SK-N-MC (cell line): ENCODE measurements at regions not wholly inside any gene's neighbourhood (a gene's known extent, or its start where the extent isn't known, plus 50 kb on each side); places are given as distances from the start of the nearest gene placed in this dataset.

Experiments
- DNase-seq: peaks from one replicate; pipeline ENCODE4 v3.0.0-alpha.2; 2011; ENCODE audit warnings: low read depth, low spot score
- H3K27ac ChIP-seq: fragments of 200-600 bp; sonication (generic); 2 replicates; pipeline ENCODE4 v1.5.1; 2016; ENCODE audit warnings: mixed run types
- H3K36me3 ChIP-seq: fragments of 200-600 bp; sonication (generic); 2 replicates; pipeline ENCODE4 v1.6.1; 2017; ENCODE audit warnings: antibody characterized with exemption, low read length, mixed read lengths; ENCODE audit not compliant: insufficient read depth
- H3K4me3 ChIP-seq: fragments of 200-600 bp; sonication (generic); 2 replicates; pipeline ENCODE4 v1.5.1; 2016
- H3K9ac ChIP-seq: fragments of 200-600 bp; sonication (generic); 2 replicates; pipeline ENCODE4 v1.8.0; 2017; ENCODE audit warnings: mixed run types, mixed read lengths; ENCODE audit not compliant: insufficient read length
- H3K9me3 ChIP-seq: fragments of 200-600 bp; sonication (generic); 2 replicates; pipeline ENCODE4 v1.6.1; 2017; ENCODE audit warnings: low read depth, mild to moderate bottlenecking, antibody characterized with exemption, low read length, moderate library complexity, mixed read lengths
- EZH2 ChIP-seq: fragments of 200-600 bp; sonication (generic); IDR thresholded peaks from one replicate; pipeline ENCODE4 v1.6.1; 2017; ENCODE audit warnings: antibody characterized with exemption
- FOXP2 ChIP-seq: optimal IDR thresholded peaks from 2 replicates; pipeline ENCODE3; 2011; ENCODE audit warnings: mild to moderate bottlenecking, moderate library complexity; ENCODE audit not compliant: insufficient read depth; ENCODE audit errors: extremely low read length, control extremely low read depth
- POLR2AphosphoS5 ChIP-seq: IDR thresholded peaks from 2 replicates; pipeline ENCODE4 v1.6.1; 2012; ENCODE audit warnings: mild to moderate bottlenecking, low read depth, low read length, borderline replicate concordance

- no peak overlapping the region for H3K9ac ChIP-seq
- TF ChIP-seq FOXP2 = no peak
- TF ChIP-seq POLR2AphosphoS5 = no peak
- TF ChIP-seq EZH2 = no peak
- no peaks in the 10 kb centered on the region for H3K36me3 ChIP-seq
- no peak overlapping the region for H3K4me3 ChIP-seq
- H3K9me3 ChIP-seq = no peaks in the 10 kb centered on the region
- H3K27ac ChIP-seq = no peak overlapping the region
- no peak for DNase-seq
These were observed 142.2 kb upstream of the KCNG1 start for GRCh38 chr20:51165131-51165530.

DNA sequence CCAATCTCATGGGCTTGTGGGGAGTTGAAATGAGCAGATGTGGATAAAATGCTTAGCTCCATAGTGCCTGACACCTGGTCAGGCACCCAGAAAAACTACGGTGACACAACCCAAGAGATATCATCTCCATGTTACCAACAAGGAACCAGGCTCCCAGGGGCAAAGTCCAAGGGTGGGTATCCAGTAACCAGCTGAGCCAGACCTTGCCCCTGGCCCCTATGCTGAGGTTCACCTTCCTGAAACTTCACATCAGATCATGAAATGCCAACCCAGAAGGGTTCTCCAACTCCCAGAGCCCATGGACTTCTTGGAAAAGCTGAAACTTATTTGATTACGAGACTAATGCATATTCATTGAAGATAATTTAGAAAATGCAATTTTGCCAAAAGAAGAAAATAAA is 141.8 kb upstream of the KCNG1 start:
- H3K27ac ChIP-seq = no peak overlapping the region
- H3K9me3 ChIP-seq = no peaks in the 10 kb centered on the region
- TF ChIP-seq EZH2 (no peak), FOXP2 (no peak), POLR2AphosphoS5 (no peak)

DNA sequence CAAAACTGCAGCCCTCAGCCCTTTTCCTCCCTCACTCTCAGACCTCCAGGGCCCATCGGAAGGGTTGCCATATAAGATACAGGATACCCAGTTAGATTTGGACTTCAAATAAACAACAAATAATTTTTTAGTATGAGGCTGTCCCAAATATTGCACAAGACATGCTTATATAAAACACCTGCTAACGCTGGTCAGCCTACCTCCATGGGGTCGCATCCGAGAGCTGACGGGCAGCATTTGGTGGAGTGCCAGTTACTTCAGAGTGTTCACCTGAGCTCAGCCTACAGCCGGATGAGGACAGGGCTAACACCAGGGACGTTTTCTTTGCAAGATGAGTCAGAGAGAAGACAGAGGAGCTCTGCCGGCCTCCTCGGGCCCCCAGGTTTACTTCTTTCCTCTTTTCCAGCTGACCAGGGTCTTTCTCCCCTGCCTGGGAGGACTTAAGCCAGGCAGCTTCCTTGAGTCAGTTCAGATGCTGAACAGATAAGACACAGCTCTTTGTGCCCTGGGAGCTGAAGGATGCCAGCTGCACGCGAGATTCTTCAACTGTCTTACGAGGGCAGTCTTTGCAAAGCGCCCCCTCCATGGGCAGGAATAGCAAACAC is 141.2 kb upstream of the KCNG1 start:
- H3K9me3 ChIP-seq = no peaks in the 10 kb centered on the region
- TF ChIP-seq POLR2AphosphoS5 (no peak), FOXP2 (no peak), EZH2 (no peak)
- H3K27ac ChIP-seq = no peak overlapping the region
- no peak overlapping the region for H3K4me3 ChIP-seq
- H3K9ac ChIP-seq = no peak overlapping the region
- H3K36me3 ChIP-seq = no peaks in the 10 kb centered on the region
- DNase-seq = no peak

More for the DNA sequence above, 141.8 kb upstream of the KCNG1 start:
- DNase-seq = no peak
- no peak overlapping the region for H3K9ac ChIP-seq
- no peak overlapping the region for H3K4me3 ChIP-seq
- H3K36me3 ChIP-seq = no peaks in the 10 kb centered on the region

DNA sequence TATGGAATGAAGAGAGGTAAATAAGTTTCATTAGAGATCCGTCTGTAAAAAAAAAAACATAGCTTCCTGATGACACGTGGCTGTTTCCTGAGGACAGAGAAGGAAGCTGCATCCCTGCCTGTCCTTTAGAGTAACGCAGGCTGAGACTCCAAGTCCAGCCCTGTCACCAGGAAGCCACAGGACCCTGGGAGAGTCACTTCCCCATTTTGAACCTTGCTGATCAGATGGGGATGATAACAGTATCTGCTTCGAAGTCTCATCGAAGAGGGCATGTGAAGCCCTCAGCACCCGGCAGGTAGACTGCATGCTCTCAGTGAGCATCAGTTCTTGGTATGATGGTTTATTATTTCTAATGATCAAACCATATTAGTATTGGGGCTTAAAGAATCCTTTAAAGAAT is 139.1 kb upstream of the KCNG1 start:
- no peaks in the 10 kb centered on the region for H3K36me3 ChIP-seq
- H3K27ac ChIP-seq = no peak overlapping the region
- no peak for TF ChIP-seq FOXP2
- no peak for TF ChIP-seq POLR2AphosphoS5
- no peak for TF ChIP-seq EZH2
- no peak overlapping the region for H3K9ac ChIP-seq
- H3K4me3 ChIP-seq = no peak overlapping the region
- no peaks in the 10 kb centered on the region for H3K9me3 ChIP-seq
- DNase-seq = no peak

DNA sequence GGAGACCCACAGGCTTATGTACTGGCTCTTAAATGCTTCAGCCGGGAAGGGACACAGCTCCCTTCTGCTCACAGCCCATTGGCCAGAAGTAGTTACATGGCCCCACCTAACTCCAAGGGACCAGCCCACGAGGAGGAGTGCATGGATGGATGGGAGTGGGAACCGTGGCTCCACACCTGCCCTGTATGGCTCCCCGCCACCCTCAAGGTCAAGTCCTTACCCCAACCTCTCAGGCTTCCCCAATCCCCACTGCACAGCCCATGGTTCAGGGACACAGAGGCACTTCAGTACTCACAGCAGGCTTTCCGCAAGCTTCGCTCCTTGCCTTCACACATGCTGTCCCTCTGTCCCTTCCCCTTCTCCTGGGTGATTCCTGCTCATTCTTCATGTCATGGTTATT is 137.9 kb upstream of the KCNG1 start:
- Histone ChIP-seq H3K9me3 (no peaks in the 10 kb centered on the region), H3K9ac (no peak overlapping the region), H3K36me3 (no peaks in the 10 kb centered on the region), H3K4me3 (no peak overlapping the region), H3K27ac (no peak overlapping the region)
- DNase-seq = no peak
- TF ChIP-seq EZH2 (no peak), FOXP2 (no peak), POLR2AphosphoS5 (no peak)

DNA sequence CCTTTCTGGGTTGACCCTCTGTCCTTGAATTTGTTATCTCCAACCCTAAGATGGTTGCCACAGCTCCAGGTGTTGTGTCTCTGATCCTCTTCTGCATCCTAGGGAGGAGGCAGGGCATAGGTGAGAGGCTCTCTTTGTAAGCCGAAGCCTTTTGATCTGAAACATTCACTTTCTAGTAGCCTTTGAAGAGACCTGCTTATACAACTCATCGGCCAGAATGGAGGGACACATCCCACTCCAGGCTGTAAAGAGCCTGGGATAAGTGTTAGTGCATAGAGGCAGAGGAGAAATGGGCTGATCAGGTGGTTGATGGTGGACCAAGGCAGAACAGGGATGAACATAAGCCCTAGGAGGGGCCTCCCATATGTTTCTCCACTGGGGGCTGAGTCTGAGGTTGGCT is 137.1 kb upstream of the KCNG1 start:
- H3K9ac ChIP-seq = no peak overlapping the region
- DNase-seq = no peak
- no peaks in the 10 kb centered on the region for H3K9me3 ChIP-seq
- H3K27ac ChIP-seq = no peak overlapping the region
- H3K4me3 ChIP-seq = no peak overlapping the region
- no peaks in the 10 kb centered on the region for H3K36me3 ChIP-seq
- TF ChIP-seq EZH2 = no peak
- no peak for TF ChIP-seq FOXP2
- no peak for TF ChIP-seq POLR2AphosphoS5

DNA sequence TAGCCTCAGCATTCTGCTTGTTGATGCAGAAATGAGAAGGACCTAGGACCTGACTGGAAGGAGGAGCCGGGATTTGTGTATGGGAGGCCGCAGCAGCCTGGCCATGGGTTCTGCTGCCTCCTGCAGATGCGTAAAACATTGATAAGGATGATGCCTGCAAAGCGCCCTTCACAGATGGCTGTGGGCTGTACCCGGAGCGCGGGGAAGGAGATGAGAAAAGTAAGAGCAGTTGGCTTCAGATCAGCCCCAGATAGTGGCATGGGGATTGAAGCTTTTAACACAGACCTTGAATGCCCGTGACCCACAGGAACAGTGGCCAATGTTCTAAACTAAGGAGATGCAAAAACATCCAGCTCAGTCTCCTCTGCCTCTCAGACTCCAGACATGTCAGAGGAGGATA is 136.4 kb upstream of the KCNG1 start:
- Histone ChIP-seq H3K4me3 (no peak overlapping the region), H3K9ac (no peak overlapping the region), H3K36me3 (no peaks in the 10 kb centered on the region), H3K9me3 (no peaks in the 10 kb centered on the region), H3K27ac (no peak overlapping the region)
- TF ChIP-seq FOXP2 = no peak
- no peak for TF ChIP-seq POLR2AphosphoS5
- no peak for TF ChIP-seq EZH2
- DNase-seq = no peak

- no peaks in the 10 kb centered on the region for H3K36me3 ChIP-seq
- TF ChIP-seq POLR2AphosphoS5 (no peak), FOXP2 (no peak), EZH2 (no peak)
- no peak for DNase-seq
- H3K4me3 ChIP-seq = no peak overlapping the region
- no peak overlapping the region for H3K9ac ChIP-seq
- no peaks in the 10 kb centered on the region for H3K9me3 ChIP-seq
- H3K27ac ChIP-seq = no peak overlapping the region
These were observed 135.3 kb upstream of the KCNG1 start for GRCh38 chr20:51158226-51158625.
